GM12874 (cell line): ENCODE measurements at regions not wholly inside any gene's neighbourhood (a gene's known extent, or its start where the extent isn't known, plus 50 kb on each side); places are given as distances from the start of the nearest gene placed in this dataset.
A peak's percentile ranks its signal among the peaks of the same experiment; 100 is the strongest.

ENCODE experiments used
- TF ChIP-seq, protein P1 (sequence below): IDR thresholded peaks from 2 replicates; pipeline ENCODE4 v1.5.1; 2011; ENCODE audit warnings: low read depth, mild to moderate bottlenecking, control low read depth, low read length, moderate library complexity; ENCODE audit not compliant: insufficient read depth

DNA sequence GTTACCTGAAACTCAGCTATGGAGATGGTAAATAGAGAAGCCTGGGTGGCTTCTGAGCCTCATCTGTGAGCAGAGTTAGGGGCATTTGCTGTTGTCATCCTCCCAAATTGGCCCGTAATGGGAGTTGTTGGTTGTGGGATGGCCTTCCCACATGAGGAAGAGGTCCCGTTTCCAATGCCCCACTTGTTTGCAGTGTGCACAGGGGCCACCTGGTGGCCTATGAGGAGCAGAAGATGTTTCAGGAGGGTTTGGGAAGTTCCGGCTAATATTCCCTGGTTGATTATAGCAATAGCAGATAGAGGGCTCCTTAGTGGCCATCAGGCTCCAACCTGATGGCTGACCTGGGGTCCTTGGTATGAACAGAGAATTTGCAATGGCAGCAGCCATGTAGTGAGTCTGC is 1546.5 kb downstream of the OTOL1 start:
- TF ChIP-seq, protein P1, sequence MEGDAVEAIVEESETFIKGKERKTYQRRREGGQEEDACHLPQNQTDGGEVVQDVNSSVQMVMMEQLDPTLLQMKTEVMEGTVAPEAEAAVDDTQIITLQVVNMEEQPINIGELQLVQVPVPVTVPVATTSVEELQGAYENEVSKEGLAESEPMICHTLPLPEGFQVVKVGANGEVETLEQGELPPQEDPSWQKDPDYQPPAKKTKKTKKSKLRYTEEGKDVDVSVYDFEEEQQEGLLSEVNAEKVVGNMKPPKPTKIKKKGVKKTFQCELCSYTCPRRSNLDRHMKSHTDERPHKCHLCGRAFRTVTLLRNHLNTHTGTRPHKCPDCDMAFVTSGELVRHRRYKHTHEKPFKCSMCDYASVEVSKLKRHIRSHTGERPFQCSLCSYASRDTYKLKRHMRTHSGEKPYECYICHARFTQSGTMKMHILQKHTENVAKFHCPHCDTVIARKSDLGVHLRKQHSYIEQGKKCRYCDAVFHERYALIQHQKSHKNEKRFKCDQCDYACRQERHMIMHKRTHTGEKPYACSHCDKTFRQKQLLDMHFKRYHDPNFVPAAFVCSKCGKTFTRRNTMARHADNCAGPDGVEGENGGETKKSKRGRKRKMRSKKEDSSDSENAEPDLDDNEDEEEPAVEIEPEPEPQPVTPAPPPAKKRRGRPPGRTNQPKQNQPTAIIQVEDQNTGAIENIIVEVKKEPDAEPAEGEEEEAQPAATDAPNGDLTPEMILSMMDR: no peak

DNA sequence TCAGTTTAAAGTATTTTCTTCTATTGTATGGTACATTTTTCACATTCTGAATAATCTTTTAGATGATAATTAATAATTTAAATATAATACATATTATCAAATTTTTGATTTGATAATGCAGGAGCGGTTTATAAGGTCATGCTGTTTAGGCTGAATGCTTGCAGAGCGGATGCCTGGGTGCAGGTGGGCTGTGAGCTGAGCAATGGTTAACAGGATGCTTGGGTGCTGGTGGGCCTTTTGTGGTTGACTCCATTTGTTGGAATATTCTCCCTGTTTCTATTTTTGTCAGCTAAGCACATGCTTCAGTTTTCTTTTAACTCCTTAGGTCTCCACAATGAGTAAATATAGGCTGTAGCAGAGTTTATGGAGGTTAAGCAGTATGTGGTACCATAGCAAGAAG is 1549.3 kb downstream of the OTOL1 start:
- TF ChIP-seq, protein P1: no peak

DNA sequence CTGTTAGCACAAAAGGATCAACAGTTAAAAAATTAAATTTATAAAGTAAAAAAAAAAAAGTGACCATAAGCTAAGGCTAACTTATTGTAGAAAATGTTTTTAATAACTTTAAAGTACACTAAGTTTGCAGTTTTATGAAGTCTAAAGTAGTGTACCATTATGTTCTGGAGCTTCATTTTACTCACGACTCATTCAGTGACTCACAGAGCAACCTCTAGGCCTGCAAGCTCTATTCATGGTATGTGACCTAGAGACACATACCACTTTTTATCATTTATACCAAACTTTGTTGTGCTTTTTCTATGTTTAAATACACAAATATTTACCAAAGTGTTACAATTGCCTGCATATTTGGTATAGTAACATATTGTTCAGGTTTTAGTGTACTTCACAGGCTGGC is 1552.3 kb downstream of the OTOL1 start:
- TF ChIP-seq, protein P1: no peak

DNA sequence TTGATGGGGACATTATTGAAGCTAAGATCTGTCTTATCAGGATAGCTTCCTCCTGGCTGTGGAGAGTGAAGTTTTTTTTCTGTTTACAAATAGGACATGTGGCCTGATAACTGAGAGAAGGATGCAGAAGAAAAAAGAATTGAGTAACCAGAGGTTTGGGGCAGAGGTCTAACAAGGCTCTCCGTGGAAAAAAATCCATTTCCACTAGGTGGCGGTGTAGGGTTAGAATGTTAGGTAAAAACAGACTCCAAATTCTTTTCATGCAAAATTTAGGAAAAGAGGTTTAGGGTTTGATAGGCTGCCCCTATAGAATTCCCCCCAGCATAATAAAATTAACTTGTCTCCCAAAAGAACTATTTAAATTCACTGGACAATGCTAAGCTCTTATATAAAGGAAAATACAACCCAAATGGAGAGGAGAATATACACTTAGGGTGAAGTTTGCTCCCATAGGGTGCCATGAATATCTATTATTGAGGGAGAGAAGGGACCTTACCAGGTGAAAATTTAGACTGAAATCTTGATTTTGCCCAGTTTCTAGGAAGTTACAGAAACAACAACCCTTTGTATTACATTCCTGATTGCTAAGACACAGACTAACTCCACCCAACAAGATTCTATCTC is 1560.4 kb downstream of the OTOL1 start:
- TF ChIP-seq, protein P1: peak; percentile 56

DNA sequence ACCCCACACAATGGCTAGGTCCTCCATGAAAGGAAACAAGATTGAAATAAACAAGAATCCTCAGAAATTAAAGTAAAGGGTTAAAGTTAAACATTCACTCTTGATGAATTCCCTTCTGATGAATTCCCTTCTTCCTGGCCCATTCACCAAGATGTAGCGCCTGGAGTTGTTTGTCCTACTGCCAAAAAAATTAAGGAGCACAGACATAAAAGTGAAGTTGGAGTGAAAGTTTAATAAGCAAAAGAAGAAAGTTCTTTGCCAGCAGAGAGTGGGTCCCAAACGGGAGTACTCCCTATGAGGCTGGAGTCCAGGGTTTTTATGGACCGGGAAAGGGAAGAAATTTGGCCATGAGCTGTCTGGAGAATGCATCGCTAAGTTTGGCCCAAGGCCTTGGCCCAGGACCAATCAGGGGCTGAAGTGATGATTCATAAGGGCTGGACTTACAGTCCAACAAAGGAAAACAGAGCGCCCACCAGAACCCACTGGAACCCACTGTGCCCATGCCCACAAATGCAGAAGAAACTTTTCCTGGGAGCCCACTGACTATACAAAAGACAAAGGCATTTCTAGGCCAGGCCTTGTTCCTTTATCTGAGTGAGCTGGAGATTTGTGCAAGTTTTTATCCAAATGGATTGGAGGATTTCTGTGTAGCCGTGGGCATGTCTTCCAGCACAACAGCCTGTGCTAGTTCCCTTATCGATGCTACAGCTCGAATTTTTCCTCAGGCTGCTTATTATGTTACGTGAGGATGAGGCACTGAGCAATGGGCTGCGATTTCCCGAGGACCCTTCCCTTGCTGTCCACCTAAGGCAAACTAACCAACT is 1561.6 kb downstream of the OTOL1 start:
- TF ChIP-seq, protein P1: no peak

DNA sequence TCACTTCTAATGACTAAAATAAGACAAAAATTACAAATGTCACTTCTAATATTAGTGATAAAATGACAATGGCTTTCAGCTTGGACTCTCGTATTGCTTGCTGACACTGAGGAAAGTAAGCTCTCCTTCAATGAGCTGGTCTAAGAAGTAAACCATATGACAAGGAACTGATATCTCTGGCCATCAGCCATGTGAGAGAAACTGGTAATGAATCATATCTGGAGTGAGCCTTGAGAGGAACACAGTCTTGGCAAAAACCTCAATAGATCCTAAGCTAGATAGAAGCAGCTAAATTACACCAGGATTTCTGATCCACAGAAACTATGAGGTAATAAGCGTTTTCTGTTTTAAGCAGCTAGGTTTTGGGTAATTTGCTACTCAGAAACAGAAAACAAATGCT is 1575.1 kb downstream of the OTOL1 start:
- TF ChIP-seq, protein P1: no peak
